GDM1 (cell line): ENCODE measurements at regions not wholly inside any gene's neighbourhood (a gene's known extent, or its start where the extent isn't known, plus 50 kb on each side); places are given as distances from the start of the nearest gene placed in this dataset.

Experiments
- DNase-seq: peaks from one replicate; lab custom pipeline; 2025; lab: John Stamatoyannopoulos, UW

GRCh38 chr10:78248651-78249464 lies 215.2 kb downstream of the RPS24 start:
- DNase-seq, result no peak

DNA sequence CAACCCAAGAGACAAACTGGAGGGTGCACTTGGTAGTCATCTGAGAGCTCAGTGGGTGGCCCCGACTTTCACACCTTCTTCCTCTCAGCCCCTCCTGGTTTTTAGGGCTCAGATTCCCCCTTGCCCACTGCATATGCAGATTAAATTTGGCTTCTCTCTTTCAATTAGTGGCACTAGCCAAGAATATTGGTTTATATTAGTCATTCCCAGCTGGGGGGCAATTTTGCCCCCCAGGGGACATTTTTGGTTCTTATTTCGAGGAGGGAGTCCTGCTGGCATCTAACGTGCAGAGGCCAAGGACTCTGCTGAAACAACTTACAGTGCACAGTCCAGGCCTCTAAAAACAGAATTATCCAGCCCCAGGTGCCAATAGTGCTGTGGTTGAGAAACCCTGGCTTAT lies 216.0 kb downstream of the RPS24 start:
- no peak for DNase-seq

- DNase-seq, result peak; percentile 93
Measured at GRCh38 chr10:78250313-78251015, 216.8 kb downstream of the RPS24 start.

DNA sequence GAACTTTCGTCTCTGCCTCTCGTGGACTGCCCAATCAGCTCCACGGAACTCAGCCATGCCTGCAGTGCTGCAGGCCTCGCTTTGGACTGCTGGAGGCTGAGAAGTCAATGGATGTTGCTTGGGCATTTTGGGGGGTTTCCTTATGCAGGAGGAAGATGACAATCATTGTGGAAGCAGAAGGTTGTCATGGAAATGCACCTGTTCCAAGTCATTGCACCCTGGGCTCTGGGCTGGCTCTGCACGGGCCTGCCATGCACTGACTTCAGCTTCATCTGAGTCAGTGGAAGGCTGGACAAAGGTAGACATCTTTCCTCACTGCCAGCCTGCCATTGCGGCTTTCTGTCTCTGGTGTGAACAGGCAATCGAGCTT lies 217.3 kb downstream of the RPS24 start:
- no peak for DNase-seq

DNA sequence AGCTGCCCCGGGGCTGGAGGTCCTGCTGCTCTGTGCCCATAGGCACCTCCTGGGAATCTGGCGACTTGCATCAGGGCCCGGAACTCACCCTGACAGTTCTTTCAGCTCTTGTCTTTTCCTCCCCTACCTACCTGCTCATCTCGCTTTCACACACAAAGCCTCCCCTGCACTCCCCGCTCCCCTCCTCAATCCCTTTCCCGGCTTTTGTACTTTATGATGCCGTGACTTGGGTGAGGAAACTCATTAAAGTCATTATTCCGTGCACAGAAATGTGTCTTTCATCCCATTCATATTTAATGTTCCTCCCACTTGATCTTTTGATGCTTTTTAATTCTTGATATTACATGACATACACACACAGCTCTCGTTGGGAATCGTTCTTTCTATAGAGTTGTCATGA lies 218.6 kb downstream of the RPS24 start:
- DNase-seq, result no peak

- no peak for DNase-seq
Measured at GRCh38 chr10:78253063-78253853, 219.6 kb downstream of the RPS24 start.

DNA sequence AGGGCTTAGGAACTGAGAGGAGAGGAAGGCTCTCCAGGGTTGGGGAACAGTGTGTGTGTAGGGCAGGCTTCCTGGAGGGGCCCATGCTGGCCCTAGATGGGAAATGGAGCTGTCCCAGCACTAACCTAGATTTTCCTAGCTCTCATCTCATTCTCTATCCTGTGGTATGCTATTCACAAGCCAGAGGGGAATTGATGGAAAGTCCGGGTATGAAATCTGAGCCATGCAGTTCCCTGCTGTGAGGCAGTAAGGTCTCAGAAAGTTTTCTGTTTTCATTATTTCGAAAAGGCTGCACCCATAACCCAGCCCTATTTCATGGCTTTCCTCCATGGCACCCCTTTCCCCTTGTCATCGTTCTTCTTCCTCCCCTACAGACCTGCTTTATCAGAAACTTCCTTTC lies 220.3 kb downstream of the RPS24 start:
- no peak for DNase-seq

GRCh38 chr10:78255214-78255613 lies 221.6 kb downstream of the RPS24 start:
- DNase-seq, result no peak

DNA sequence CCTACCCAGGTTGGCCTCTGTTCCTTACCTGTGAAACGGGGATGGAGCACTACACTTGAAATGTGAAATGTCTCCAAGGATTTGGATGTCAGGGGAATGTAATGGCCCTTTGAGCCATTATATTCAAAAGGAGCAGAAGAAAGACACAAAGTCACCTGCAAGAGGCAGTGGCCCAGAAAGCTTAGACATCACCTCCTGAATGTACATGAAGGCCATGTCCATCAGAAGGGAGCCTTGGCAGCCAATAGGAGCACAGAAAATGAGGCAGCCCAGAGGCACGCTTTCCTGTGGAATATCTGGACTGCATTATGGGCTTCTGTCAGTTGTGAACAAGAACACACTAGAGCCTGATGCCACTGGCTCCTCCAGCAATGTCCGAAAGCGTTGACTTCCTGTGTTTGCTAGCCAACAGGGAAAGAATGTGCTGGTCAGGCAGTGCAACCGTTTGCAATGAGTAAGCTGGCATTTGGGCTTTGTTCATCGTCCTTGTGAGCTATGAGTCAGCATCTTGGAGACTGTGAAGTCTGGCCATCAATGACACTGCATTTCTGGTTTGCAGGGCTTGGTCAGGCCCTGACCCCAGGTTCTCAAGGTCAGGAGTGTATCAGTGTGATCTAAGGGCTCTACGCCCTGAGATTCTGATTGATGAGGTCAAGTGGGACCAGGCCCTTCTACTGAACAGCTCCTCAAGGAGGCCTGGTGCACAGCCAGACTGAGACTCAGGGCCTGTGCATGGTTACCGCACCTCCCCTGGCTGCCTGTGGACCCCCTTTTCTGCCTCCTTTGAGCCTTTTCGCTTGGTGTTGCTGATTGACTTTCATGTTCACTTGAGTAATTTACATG lies 222.4 kb downstream of the RPS24 start:
- no peak for DNase-seq

DNA sequence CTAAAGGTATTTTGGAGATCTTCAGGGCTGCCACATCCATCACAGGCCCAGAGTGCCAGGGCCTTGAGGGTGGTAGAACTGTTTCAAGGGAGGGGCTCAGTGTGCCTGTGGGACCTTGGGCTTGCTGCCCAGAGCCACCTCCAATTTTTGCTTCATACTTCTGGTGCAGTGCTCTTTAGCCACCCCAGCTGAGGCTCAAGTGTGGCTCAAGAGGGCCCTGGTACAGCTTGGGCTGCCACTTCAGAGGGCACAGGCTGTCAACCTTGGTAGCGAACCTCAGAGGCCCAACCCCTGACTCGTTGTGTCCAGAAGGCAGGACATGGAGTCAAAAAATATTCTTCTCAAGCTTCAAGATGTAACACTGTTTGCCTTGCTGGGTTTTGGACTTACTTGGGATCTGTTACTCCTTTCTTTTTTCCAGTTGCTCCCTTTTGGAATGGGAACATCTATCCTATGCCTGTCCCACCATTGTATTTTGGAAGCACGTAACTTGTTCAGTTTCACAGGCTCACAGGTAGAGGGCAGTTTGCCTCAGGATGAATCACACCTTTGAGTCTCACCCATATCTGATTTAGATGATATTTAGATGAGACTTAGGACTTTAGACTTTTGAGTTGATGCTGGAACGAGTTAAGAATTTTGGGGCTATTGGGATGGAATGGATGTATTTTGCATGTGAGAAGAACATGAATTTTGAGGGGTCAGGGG lies 224.8 kb downstream of the RPS24 start:
- no peak for DNase-seq

DNA sequence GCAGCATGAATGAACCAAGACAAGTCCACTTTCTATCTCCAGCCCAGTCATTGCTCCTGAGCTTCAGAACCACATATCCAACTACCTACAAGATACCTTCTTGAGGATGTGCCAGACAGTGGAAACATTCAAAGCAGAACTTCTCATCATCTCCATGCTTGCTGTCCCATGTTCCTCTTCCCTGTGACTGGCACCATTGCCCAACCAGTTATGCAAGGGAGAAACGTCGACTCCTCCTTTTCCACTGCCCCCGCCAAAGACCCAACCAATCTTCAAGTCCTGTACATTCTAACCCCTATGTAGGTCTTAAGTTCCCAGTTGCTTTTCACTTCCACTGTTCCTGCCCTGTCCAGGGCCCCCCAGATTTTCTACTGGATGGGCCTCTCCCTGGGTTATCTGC lies 225.7 kb downstream of the RPS24 start:
- DNase-seq, result no peak

- no peak for DNase-seq
Measured at GRCh38 chr10:78260141-78260540, 226.5 kb downstream of the RPS24 start.

DNA sequence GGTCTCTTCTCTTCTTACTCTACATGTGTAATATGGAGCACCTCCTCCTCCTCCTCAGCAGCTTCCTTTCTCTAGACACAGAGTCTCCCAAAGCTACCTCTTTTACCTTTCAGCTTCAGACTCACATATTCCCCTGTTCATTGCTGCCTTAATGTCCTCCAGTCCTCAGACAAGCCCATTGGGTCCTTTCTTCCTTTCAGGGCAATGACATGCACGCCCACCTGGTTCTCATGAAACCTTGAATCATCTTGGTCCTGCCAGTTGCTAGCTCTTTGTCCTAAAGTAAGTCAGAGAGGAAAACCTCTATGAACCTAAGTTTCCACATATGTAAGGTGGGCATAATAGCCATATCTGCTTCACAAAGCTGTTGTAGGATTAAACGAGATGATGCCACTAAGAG lies 227.0 kb downstream of the RPS24 start:
- DNase-seq, result no peak

DNA sequence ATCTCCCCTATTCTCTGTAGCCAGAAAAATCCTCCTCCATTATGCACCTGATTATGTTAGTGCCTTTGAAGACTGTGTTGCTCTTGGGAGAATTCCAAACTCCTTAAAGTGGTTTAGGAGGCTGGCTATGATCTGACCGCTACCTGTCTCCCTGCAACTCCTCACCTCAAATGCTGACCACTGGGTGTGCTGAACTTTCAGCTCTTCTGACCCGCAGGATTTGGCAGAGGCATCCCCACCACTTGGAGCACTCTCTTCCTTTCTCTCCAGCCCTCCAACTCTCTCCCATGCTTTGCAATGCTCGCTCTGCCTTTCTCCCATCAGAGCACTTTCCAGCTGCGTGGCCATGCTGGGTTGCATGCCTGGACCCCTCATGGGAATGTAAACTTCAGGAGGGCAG lies 227.6 kb downstream of the RPS24 start:
- DNase-seq, result no peak

- no peak for DNase-seq
Measured at GRCh38 chr10:78262860-78263259, 229.2 kb downstream of the RPS24 start.

GRCh38 chr10:78263521-78263988 lies 229.9 kb downstream of the RPS24 start:
- DNase-seq, result no peak

DNA sequence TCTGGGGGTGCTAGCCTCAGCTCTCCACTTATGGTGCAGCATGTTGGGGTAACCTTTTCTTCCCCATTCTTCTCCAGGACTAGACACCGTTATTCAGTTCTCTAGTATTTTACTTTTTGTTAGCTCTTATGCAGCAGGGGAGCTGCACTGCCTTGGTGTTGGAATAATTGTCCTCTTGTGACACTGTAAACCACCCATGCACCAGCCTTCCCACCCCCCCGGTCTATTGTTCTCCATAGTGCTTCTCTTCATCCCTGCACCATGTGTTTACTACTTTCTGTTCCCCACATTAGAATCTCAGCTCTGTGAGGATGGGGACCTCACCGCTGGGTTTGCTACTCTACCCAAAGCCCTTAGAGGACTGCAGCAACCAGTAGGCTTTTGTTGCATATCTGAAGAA lies 230.7 kb downstream of the RPS24 start:
- DNase-seq, result no peak

DNA sequence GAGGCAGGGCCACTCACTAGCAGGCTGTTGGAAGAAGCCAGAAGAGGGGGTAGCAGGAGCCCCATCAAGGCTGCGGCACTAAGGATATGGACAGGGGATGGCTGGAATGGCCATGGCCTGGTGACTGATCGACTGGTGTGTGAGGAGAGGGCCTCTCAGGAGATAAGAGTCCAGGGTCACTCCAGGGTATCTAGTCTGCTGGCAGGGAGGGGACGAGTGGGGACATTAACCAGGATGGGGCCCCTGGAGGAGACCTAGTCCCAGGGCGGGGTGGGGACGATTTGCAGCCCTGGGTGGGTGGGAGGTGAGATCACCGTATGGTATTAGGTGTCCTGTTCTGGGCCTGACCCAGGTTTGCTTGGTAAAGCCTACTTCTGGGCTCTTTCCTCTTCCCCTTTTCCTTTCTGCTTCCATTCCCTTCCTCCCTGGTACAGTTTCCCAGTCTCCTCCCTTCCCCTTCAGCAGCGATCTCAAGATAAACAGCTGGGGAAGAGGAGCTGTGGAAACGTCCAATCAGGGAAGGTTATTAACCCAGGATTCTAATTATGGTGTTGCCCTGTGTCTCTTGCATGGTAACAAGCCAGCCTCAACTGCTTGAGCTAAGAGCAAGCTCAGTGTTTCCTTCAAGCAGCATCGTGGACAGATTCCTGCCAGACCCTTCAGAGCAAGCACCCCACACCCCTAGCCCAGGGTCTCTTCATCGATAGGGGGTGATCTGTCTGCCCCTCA lies 233.2 kb downstream of the RPS24 start:
- no peak for DNase-seq

- no peak for DNase-seq
Measured at GRCh38 chr10:78267598-78267997, 233.9 kb downstream of the RPS24 start.

DNA sequence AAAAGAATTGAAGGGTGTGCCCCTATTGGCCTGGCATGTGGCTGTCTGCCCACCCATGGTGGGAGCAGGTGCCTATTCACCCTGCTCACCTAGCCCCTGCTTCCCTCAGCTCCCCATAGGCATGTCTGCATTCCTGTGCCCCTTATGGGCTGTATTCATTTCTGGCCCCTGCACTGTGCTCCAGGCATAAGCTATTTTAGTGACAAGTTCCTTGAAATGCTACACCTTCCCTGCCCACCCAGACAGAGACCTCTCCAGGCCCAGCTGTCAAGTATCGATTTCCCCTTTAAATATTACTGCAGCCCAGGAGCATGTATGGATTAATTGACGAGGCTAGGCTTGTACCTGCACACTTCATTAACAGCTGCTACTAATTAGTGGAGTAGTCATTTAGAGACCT lies 235.4 kb downstream of the RPS24 start:
- no peak for DNase-seq

GRCh38 chr10:78272329-78272728 lies 238.7 kb downstream of the RPS24 start:
- no peak for DNase-seq
